Fibroblast of skin of right biceps (primary cell): ENCODE measurements at regions not wholly inside any gene's neighbourhood (a gene's known extent, or its start where the extent isn't known, plus 50 kb on each side); places are given as distances from the start of the nearest gene placed in this dataset.
"Not testable (repeated sequence)": the region's sequence is repeated elsewhere in the genome, so short reads cannot be mapped to it uniquely, and the experiment has no call there.

Experiments used
- DNase-seq: peaks from one replicate; pipeline ENCODE4 v3.0.0-alpha.2; 2013

DNA sequence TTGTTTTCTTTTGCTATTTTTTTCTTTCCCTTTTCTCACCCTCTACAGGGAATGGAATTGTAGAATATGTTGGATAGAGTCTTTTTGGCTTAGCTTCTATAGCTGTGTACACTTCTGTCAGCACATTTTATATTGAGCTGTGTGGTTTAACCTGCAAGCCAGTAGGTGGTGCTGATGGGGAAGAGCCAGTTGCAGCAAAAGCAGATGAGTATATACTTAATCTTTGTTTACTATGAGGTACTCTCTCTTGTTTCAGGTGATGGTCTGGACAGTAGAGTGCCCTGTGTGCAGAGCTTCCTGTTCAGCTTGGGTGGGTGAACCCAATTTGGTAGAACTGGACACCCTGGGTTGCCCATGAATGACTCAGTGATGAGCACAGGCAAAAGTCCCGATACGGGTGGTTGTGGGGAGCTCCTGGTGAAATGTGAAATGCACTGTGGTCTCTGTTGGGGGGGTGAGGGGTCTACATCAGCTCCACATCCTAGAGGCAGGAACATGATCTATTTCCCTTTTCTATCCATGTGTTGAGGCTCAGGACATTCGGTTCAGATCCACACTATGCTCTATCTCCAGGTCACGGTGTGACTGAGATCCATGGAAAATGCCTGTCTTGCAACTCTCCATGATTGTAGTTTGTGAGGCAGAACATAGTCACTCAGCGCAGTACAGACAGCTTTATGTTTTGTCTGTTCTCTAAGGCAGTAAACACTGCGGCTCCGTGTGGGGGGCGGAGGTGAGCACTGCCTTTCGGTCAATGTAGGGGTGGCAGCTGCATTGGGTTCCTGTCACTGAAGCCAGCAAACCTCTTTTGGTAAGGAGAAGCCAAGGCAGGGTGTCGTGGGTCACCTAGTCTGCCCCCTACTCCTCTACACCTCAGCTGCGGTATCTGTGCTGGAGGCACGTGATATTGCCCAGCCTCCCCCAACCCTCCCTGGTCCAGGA is 353.2 kb downstream of the PRR16 start:
- peak; percentile 16 for DNase-seq

DNA sequence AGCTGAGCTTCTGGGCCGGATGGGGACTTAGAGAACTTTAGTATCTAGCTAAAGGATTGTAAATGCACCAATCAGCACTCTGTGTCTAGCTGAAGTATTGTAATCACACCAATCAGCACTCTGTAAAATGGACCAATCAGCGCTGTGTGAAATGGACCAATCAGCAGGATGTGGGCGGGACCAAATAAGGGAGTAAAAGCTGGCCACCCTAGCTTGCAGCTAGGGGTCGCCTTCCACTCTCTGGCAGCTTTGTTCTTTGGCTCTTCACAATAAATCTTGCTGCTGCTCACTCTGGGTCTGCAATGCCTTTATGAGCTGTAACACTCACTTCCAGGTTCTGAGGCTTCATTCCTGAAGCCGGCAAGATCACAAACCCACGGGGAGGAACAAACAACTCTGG is 354.0 kb downstream of the PRR16 start:
- no peak for DNase-seq

DNA sequence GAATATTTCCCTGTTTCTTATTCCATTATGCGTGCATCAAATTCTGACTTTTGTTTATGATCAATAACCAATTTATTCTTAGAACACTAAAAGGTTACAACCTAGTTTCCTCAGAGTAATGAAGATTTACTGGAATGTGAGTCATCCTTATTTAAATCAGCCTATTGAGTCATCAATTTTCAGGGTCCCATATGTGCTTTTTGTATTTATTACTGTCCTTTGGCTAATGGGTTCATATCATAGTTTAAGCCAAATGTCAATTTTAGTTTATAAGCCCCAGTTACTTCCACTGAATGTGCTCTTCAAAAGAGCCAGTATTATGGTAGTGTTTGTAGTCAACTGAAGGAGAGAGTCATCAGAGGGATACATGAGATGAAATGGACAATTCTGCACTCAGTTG is 359.2 kb downstream of the PRR16 start:
- no peak for DNase-seq

DNA sequence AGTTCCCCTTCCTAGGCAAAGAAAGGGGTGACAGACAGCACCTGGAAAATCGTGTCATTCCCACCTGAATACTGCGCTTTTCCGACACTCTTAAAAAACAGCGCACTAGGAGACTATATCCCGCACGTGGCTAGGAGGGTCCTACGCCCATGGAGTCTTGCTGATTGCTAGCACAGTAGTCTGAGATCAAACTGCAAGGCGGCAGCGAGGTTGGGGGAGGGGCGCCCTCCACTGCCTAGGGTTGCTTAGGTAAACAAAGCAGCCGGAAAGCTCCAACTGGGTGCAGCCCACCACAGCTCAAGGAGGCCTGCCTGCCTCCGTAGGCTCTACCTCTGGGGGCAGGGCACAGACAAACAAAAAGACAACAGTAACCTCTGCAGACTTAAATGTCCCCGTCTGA is 367.5 kb downstream of the PRR16 start:
- DNase-seq = not testable (repeated sequence)

DNA sequence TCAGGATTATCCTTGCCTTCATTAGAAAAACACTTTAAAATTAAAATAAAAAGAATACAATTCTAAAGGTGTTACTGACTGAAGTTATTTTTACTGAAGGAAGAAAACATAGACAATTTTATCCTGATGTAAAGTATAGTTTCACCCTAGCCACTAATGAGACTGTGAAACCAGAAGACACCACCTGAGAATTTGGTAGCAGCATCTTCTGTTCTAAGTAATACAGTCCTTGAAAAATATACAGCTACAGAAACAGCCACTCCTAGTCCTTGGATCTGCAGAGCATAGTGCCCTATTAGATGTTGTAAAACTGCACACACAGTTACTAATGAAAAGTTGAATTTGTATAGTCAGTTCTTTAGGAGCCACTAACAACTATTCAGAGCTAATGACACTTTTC is 377.7 kb downstream of the PRR16 start:
- no peak for DNase-seq

DNA sequence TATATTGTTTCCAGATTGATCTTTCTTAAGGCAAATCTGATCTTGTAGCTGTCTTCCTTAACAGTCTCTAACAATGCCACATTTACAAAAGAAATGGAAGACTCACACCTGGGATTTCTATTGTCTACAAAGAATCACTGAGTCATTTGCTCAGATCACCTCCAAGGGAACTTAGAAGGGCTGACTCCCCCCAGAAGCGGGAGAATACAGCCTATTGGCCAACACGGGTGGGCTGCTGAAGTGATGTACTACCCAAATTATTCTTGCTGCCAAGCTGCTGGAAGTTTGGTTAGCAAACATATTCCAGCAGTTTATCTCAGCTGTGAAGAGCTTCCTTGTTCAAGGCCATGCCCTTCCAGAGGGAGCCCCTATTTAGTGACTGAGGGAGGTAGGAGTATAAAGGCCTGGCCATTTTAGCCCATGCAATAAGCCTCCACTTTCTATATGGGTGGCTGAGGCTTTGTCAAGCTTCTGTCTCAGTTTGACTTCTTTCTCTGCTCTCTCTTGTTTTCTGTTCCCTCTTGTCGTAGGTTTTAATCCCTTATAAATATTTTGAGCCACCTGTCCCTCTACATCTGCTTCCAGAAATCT is 379.4 kb downstream of the PRR16 start:
- no peak for DNase-seq

DNA sequence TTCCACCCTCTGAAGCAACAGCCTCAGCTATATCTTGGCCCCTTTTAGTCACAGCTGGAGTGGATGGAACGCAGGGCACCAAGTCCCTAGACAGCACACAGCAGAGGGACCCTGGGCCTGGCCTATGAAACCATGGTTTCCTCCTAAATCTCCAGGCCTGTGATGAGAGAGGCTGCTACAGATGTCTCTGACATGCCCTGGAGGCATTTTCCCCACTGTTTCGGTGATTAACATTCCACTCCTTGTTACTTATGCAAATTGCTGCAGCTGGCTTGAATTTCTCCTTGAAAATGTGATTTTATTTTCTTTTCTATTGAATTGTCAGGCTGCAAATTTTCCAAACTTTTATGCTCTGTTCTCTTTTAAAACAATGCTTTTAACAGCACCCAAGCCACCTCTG is 384.8 kb downstream of the PRR16 start:
- DNase-seq = peak; percentile 1

DNA sequence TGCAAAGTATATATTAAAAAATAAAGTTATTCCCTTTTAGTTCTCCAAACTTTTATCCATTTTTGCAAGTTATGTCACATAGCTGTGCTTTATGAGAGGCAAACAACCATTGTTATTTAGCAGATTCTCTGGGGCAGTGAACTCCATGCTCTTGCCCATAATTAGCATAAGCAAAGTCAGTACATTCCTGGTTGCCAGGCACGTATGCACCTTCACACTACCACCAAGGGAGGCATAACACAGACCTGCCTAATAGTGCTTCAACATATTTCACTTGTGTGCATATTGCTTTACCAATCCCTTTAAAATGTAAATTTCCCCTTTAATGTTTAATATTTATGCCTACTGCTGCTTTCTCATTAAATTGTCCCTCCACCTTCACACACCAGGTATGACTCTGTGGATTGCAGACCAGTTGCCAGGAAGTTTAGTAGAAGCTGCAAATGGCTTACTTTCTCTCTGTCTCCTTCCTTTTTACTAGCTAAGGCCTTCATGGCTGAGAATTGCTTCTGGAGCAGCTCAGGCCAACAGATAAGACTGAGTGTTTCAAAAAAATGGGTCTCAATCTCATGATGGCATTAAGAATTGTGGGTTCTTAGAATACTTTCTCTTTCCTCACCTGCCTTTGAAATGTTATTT is 388.2 kb downstream of the PRR16 start:
- DNase-seq = no peak

DNA sequence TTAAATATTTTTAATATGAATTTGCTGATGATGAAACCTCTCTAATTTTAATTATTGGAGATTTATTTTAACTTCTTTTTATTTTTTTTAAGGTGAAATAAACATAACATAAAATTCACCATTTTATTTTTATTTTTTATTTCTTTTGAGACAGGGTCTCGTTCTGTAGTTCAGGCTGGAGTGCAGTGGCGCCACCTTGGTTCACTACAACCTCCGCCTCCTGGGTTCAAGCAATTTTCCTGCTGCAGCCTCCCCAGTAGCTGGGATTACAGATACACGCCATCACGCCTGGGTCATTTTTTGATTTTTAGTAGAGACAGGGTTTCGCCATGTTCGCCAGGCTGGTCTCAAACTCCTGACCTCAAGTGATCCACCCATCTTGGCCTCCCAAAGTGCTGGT is 402.9 kb downstream of the PRR16 start:
- DNase-seq = no peak

DNA sequence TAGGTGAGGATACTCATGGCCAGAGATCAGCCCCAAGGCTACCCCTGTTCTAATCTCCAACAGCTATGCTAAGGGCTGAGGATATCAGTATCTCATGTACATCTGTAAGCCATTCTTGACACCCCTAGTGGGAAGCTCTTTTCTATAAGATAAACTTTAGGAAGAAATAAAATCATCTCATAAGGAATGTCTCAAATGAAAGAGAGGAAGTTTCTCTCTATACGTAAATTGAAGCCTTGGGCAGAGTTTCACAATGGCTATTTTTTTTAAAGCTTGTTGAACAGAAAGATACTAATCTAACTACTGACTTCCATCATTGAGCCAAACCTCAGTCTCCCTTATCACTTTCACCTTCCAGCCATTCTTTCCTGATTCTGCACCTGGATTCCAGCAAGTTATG is 405.7 kb downstream of the PRR16 start:
- no peak for DNase-seq

DNA sequence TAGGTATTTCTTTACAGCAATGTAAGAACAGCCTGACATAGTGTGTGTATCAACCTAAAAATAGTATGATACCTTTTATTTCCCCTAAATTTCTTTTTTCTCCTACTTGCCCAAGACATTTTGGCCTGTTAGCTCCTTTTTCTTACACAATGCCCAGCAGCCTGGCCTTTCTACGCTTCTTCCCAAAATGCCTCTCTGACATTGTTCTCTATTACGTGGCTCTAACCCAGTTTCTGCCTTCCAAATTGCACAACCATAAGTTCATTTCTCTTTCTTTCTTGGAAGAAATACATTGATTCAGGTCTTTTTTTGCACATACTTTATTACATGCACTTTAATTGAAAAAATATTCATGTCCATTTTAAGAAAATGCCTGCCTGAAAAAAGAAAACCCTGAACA is 408.2 kb downstream of the PRR16 start:
- no peak for DNase-seq

DNA sequence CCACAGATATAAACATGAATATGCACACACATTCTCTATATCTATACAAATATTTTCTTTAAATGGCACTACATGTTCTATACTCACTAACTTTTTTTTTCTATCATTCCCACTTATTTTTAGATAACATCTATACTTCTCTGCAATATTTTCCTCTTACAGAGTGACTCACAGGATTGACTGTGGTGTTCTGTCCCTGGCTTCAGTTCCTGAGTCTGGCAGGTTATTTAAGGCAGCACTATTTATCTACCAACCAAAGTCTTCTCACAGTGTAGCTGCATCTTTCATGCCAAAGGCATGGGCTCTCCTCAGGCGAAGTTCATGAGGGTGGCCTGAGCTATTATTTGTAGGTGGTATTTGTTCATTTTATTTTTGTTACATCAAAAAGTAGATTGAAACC is 409.0 kb downstream of the PRR16 start:
- DNase-seq = peak; percentile 19

DNA sequence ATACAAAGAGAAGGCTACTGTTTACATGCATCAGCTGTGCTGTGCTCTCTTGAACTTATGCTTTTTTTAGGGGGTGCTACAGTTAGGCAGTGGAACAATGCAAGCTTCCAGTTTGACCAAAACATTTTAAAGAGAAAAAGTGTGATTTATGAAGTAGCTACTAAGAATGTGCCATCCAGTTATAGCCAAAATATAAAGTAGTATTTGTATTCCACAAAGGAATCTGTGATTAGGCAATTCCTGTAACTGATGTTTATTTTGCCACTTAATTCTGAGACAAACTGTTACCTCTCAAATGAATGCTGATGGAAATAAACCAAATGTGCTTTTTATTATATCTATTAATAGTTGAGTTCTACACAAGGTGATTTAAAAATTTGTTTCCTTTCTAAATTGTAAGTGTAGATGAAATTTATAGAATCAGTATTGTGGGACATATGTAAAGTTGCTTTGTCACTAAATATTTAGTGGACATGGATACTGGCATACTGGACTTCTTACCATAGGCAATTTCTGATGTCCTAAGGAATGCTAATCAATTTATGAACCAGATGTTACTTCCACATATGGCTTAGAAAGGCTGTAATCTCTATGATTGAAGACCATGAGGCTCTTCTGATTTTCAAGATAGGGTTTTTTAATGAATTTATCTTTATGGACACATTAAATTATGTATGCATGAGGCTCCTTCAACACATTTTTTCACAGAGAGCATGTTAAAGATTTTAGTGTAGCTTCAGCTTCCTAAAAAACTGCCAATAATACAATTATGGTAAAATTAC is 410.2 kb downstream of the PRR16 start:
- no peak for DNase-seq

DNA sequence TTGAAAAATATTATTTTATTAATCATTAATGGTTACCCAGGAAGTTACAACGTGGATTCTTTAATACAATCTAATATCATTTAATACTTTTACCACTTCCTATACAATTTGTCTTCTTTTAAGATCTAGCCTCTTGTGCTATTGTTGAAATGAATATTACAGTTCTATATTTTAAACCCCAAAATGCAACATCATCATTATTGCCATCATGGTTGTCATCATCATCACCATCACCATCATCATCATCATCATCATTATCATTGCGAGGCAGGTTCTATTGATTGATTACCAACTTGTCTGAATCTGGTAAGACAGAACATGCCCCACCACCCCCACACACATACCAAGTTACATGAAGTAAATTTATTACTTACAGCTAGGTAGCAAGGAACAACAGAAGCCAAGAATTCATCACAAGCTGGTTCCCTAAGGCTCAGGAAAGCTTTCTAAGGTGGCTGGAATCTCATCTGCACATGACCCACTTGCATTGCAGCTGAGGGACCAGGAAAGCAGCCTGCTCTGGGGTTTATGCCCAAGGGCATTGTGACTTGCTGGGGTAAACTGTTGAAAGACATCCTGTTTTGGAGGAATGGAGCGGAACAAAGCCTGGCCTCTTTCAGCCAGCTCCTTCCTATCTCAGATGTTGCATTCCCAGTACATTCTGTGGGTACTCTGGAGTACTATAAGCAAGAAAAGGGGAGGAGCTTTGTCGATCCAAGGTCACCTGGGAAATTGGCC is 418.1 kb downstream of the PRR16 start:
- no peak for DNase-seq

DNA sequence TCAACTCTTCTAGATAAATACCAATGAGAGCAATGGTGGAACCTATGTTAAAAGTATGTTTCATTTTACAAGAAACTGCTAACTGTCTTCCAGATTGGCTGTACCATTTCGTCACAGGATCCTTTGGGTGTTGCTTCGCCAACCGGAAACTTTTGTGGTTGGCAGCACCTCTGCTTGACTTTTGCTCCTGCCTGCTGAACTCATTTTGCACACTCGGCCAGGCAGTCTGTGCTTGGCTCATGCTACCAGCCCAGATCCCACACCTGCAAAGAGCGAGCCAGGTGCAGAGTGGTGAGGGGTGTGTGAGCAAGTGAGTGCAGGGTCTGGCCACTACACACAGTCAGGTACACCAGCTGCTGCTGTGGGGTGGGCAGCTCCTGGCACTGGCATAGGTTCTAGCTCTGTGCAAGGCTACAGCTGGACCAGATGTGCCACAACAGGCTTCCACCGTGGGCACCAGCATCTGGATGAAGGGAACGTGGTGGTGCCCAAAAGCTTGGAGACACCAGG is 422.3 kb downstream of the PRR16 start:
- no peak for DNase-seq

DNA sequence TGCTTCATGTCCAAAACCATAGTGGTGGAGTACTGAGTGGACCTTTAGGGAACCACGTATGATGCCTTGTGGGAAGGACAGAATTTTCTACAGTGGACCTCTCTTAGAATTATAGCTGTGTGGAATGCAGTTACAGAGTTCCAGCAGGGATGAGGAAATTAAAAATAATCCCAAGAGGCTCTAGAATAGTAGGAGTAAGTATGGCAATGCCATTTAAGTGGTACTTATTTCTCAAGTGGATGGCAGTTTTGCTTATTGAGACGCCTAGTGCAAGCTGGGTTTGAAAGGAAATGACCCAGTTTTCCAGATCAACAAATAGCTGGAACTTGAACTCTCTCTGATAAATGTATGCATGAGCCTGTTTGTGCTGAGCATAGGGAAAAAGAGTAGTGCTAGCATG is 431.6 kb downstream of the PRR16 start:
- no peak for DNase-seq

DNA sequence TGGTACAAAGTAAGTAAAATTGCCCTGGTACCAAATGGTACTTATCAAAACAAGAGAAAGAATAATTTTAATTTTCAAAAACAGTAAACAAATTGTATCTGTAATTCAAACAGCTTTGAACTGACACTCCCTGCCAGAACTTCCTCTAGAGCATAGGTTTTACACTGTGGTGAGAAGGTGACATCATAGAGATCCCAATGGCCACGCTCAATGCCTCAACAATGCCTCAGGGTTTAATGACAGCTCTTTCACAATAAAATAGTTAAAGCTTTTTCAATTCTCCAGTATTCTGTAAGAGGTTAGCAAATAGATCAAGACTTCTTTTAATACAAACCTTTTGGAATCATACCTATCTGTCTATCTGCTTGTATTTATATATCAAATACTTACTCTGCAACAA is 437.1 kb downstream of the PRR16 start:
- DNase-seq = no peak

DNA sequence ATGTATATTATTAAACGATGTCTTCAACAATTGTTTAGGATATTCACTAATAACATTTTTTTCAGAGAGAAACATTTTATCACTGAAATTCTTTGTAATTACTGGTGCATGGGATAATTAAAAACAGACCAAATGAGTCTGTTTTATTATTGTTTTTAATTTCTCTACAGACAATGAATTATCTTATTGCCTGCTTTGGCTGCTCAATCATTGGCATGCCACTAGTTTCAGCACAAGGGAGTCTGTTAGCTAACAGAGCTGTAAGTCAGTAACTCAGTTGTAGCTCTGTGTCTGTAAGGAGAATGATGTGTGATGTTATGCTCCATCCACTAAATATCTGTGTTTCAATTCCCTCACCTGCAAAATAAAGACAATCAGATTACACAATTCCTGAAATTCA is 443.9 kb downstream of the PRR16 start:
- DNase-seq = no peak

DNA sequence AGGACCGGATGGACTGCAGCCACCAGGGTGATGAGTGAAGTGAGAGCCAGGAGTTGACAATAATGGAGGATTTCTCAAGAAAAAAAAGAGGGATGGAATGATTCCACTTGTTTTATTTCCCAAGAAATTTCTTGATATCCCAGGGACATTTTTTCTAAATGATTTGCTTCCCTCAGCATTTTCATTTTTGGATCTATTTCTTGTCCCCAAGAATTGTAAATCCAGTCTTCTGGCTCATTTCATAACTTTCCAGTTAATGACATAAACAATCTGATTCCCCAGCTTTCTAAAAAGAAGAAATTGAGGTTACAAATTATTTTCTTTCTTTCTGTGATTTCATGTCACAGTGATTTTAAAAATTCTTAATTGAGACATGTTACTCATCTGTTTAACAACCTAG is 446.5 kb downstream of the PRR16 start:
- DNase-seq = no peak

DNA sequence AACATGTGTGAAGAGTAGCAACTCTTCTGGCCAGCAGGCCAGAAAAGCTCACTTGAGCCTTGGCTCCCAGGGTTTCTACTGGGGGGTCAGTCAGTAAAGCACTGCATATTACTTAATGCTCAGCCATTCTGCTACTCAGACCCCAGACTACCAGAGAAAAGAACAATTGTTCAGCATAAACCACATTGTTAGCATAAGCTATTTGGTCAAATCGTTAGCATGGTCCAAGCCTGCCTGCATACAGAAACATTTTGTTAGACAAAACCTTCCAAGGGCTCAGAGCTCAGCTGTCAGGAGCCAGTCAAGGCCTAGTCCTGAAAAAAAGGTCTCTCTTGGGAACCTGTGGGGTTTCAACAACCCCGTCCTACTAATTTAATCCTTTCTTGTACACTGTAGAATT is 449.3 kb downstream of the PRR16 start:
- DNase-seq = no peak

DNA sequence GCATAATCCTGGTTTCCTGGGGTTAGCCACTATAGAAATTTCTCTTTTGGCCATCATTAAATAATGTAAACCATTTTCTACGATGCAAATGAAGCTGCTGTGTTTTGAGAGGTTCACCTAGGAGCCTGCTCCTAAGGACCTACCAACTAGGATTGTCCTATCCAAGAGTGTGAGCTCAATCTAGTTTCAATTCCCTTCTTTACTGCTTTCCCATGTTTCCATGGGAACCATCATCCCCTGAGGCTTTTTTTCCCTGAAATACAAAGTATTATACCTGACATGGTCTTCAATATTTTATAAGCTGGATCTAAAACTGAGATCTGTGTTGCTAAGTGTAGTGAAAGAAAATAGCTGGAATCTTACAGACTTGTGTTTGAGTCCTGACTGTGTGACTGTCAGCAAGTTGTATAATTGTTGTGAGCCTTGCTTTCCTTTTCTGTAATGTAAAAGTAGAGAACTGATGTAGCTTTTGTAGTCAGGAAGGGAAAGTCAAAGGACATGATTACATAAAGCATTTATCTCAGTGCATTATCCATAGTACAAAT is 453.2 kb downstream of the PRR16 start:
- DNase-seq = no peak

DNA sequence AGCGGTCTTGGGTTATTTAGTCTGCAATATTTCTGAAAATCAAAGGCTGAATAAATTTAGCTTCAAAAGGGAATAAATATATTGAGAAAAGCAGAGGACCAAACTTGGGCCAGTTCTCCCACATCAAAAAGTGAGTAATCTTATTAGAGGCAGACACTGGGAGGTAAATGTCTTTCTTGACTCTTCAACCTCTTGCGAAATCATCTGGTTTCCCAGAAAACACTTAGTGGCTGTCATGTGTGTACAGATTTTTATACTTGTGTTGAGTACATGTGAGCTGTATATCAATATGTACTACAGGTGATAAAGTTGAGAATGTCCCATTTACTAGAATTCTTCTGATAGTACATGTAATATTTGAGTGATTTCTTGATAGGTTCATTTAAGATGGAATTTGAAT is 454.9 kb downstream of the PRR16 start:
- peak; percentile 22 for DNase-seq
